K562 (cell line): ENCODE measurements at regions not wholly inside any gene's neighbourhood (a gene's known extent, or its start where the extent isn't known, plus 50 kb on each side); places are given as distances from the start of the nearest gene placed in this dataset.

Experiments
- ATF2 ChIP-seq: sonication (generic); formaldehyde crosslinking; IDR thresholded peaks from 2 replicates; pipeline ENCODE4 v1.8.1; 2022; ENCODE audit warnings: missing genetic modification reagents
- ATF6 ChIP-seq: sonication (generic); formaldehyde crosslinking; IDR thresholded peaks from 2 replicates; pipeline ENCODE4 v1.4.0; 2020; ENCODE audit warnings: mild to moderate bottlenecking, missing genetic modification reagents
- CBFA2T2 ChIP-seq: fragments of 450-650 bp; conservative IDR thresholded peaks from 2 replicates; pipeline ENCODE4 v1.6.1; 2017; ENCODE audit warnings: mild to moderate bottlenecking
- FOXK2 ChIP-seq, 2 experiments: fragments of 450-650 bp; IDR thresholded peaks in 1 of 2; conservative IDR thresholded peaks in 1 of 2; 2 replicates each; pipeline ENCODE4 v1.6.1; 2016; ENCODE audit warnings: low read depth in 2 of 2, mild to moderate bottlenecking in 1 of 2
- GABPA ChIP-seq: fragments of 200-800 bp; sonication (Bioruptor generic); conservative IDR thresholded peaks from 2 replicates; pipeline ENCODE4 v1.6.1; 2016; ENCODE audit warnings: low read depth, missing genetic modification characterization, missing compliant biosample characterization
- GTF2F1 ChIP-seq: IDR thresholded peaks from 2 replicates; pipeline ENCODE4 v1.6.1; 2011; ENCODE audit warnings: low read depth, low read length, improper control_type of control experiment
- NELFE ChIP-seq: IDR thresholded peaks from 2 replicates; pipeline ENCODE4 v1.6.1; 2011; ENCODE audit warnings: mild to moderate bottlenecking; ENCODE audit not compliant: insufficient read depth, insufficient read length
- NONO ChIP-seq, 2 experiments: fragments of 200-400 bp in 1 of 2; fragments of 450-650 bp in 1 of 2; formaldehyde crosslinking in 1 of 2; IDR thresholded peaks; 2 replicates each; pipeline ENCODE4 v1.6.1; 2017; ENCODE audit warnings: low read depth in 2 of 2, mild to moderate bottlenecking in 2 of 2, moderate library complexity in 2 of 2, low read length in 1 of 2
- NR2F6 ChIP-seq: fragments of 450-650 bp; formaldehyde crosslinking; IDR thresholded peaks from 2 replicates; pipeline ENCODE4 v1.4.0; 2020; ENCODE audit warnings: mild to moderate bottlenecking
- POLR2AphosphoS5 ChIP-seq: IDR thresholded peaks from 2 replicates; pipeline ENCODE4 v1.6.1; 2011; ENCODE audit warnings: mild to moderate bottlenecking, low read depth, low read length, moderate library complexity; ENCODE audit not compliant: control insufficient read depth, insufficient read depth
- POU5F1 ChIP-seq: fragments of 150-350 bp; IDR thresholded peaks from 2 replicates; pipeline ENCODE4 v1.6.1; 2014; ENCODE audit warnings: borderline replicate concordance, low read length, low read depth, mild to moderate bottlenecking; ENCODE audit not compliant: partially characterized antibody
- PRDM10 ChIP-seq: fragments of 450-650 bp; IDR thresholded peaks from 2 replicates; pipeline ENCODE4 v1.6.1; 2018; ENCODE audit not compliant: partially characterized antibody
- RBM34 ChIP-seq: fragments of 200-400 bp; formaldehyde crosslinking; IDR thresholded peaks from 2 replicates; pipeline ENCODE4 v1.6.1; 2018; ENCODE audit warnings: low read length, borderline replicate concordance; ENCODE audit not compliant: insufficient read depth
- RHOXF2B ChIP-seq: fragments of 250-450 bp; sonication (Bioruptor Pico); conservative IDR thresholded peaks from 2 replicates; pipeline ENCODE4 v1.5.1; 2021
- SAP30 ChIP-seq: fragments of 200-600 bp; sonication (generic); IDR thresholded peaks from 2 replicates; pipeline ENCODE4 v1.6.1; 2012; ENCODE audit warnings: borderline replicate concordance, low read depth, mild to moderate bottlenecking, moderate library complexity, low read length, control low read depth, inconsistent platforms; ENCODE audit not compliant: insufficient read depth, poor library complexity, severe bottlenecking
- SETDB1 ChIP-seq: IDR thresholded peaks from one replicate; pipeline ENCODE4 v1.6.1; 2012; ENCODE audit warnings: low read length, control low read depth, inconsistent platforms
- SIN3B ChIP-seq: fragments of 450-650 bp; IDR thresholded peaks from 2 replicates; pipeline ENCODE4 v1.6.1; 2017; ENCODE audit warnings: low read depth, mild to moderate bottlenecking, moderate library complexity
- SRSF1 ChIP-seq: fragments of 200-400 bp; formaldehyde crosslinking; IDR thresholded peaks from 2 replicates; pipeline ENCODE4 v1.6.1; 2017; ENCODE audit warnings: mild to moderate bottlenecking, low read depth, low read length, moderate library complexity
- TCF7 ChIP-seq: sonication (generic); IDR thresholded peaks from 2 replicates; pipeline ENCODE4 v1.6.1; 2016; ENCODE audit warnings: antibody characterized with exemption, borderline replicate concordance
- TRIM24 ChIP-seq, 2 experiments: fragments of 450-650 bp; IDR thresholded peaks; 2 replicates each; pipeline ENCODE4 v1.6.1; 2016
- ZNF174 ChIP-seq: fragments of 250-450 bp; sonication (Bioruptor Pico); IDR thresholded peaks from 2 replicates; pipeline ENCODE4 v1.4.0; 2020; ENCODE audit warnings: mild to moderate bottlenecking
- ZNF695 ChIP-seq: fragments of 450-650 bp; formaldehyde crosslinking; IDR thresholded peaks from 2 replicates; pipeline ENCODE4 v1.4.0; 2020; ENCODE audit warnings: mild to moderate bottlenecking, moderate library complexity

GRCh38 chr6:26286168-26286877 is 78.7 kb upstream of the BTN3A2 start (continued):
- TF ChIP-seq POU5F1 (no peak), POLR2AphosphoS5 (peak; percentile 64), RBM34 (no peak), FOXK2 (conservative IDR thresholded peaks at IDR 0.05 in 1 of 2, IDR thresholded peaks at IDR 0.05 in 1 of 2; ENCODE audit: low read depth in 2 of 2) (peak in 1 of 2 experiments; percentile 40; a peak in 1 of 4 replicates), PRDM10 (peak; percentile 15), NELFE (no peak), NR2F6 (CRISPR knock-in tag) (no peak), TRIM24 (IDR thresholded peaks at IDR 0.05) (peak in 1 of 2 experiments; percentile 55; a peak in 1 of 4 replicates), TCF7 (no peak), ATF2 (no peak), SIN3B (no peak), ATF6 (CRISPR knock-in tag) (no peak), GABPA (tag) (no peak; the same call in 1 of the 2 replicates), CBFA2T2 (no peak), NONO (IDR thresholded peaks at IDR 0.05; ENCODE audit: low read depth in 2 of 2, low read length in 1 of 2) (no peak), SETDB1 (no peak), RHOXF2B (CRISPR knock-in tag) (no peak), SAP30 (no peak), SRSF1 (no peak), ZNF174 (CRISPR knock-in tag) (no peak), ZNF695 (CRISPR knock-in tag) (no peak), GTF2F1 (no peak)
